Hepatocyte (in vitro differentiated cells): ENCODE measurements at regions not wholly inside any gene's neighbourhood (a gene's known extent, or its start where the extent isn't known, plus 50 kb on each side); places are given as distances from the start of the nearest gene placed in this dataset.

Experiments
- EZH2phosphoT487 ChIP-seq: fragments of 200-600 bp; sonication (generic); IDR thresholded peaks from one replicate; pipeline ENCODE4 v1.6.1; 2018; ENCODE audit warnings: antibody characterized with exemption, mild to moderate bottlenecking, low read depth, moderate library complexity; ENCODE audit not compliant: unreplicated experiment, severe bottlenecking
- TF ChIP-seq, protein P1 (sequence below): fragments of 200-600 bp; sonication (generic); IDR thresholded peaks from 2 replicates; pipeline ENCODE4 v1.5.1; 2016; ENCODE audit warnings: antibody characterized with exemption, mild to moderate bottlenecking; ENCODE audit not compliant: poor library complexity

GRCh38 chr3:144444061-144444460 lies 472.4 kb downstream of the DIPK2A start:
- TF ChIP-seq, protein P1, sequence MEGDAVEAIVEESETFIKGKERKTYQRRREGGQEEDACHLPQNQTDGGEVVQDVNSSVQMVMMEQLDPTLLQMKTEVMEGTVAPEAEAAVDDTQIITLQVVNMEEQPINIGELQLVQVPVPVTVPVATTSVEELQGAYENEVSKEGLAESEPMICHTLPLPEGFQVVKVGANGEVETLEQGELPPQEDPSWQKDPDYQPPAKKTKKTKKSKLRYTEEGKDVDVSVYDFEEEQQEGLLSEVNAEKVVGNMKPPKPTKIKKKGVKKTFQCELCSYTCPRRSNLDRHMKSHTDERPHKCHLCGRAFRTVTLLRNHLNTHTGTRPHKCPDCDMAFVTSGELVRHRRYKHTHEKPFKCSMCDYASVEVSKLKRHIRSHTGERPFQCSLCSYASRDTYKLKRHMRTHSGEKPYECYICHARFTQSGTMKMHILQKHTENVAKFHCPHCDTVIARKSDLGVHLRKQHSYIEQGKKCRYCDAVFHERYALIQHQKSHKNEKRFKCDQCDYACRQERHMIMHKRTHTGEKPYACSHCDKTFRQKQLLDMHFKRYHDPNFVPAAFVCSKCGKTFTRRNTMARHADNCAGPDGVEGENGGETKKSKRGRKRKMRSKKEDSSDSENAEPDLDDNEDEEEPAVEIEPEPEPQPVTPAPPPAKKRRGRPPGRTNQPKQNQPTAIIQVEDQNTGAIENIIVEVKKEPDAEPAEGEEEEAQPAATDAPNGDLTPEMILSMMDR = no peak
- TF ChIP-seq EZH2phosphoT487 = no peak
